SK-N-SH treated with all-trans-retinoic acid at 6 μM for 48 hours (cell line): ENCODE measurements at regions not wholly inside any gene's neighbourhood (a gene's known extent, or its start where the extent isn't known, plus 50 kb on each side); places are given as distances from the start of the nearest gene placed in this dataset.

ENCODE experiments used
- ATAC-seq: fragments of 200-7000 bp; cut with Tn5 transposase; 3 replicates; pipeline ENCODE4 v1.9.1; 2020; ENCODE audit warnings: mild to moderate bottlenecking, moderate library complexity
- ARNTL ChIP-seq: fragments of 450-650 bp; formaldehyde crosslinking; IDR thresholded peaks from 2 replicates; pipeline ENCODE4 v1.5.0; 2020; ENCODE audit warnings: low read depth, mild to moderate bottlenecking, moderate library complexity, borderline replicate concordance
- BACH2 ChIP-seq: fragments of 250-450 bp; sonication (Bioruptor Pico); IDR thresholded peaks from 2 replicates; pipeline ENCODE4 v1.9.0; 2021; ENCODE audit warnings: mild to moderate bottlenecking, borderline replicate concordance
- CSDC2 ChIP-seq: fragments of 250-450 bp; sonication (Bioruptor Pico); IDR thresholded peaks from 2 replicates; pipeline ENCODE4 v1.5.0; 2020; ENCODE audit warnings: mild to moderate bottlenecking, moderate library complexity
- ESRRG ChIP-seq: fragments of 250-450 bp; sonication (Bioruptor Pico); IDR thresholded peaks from 2 replicates; pipeline ENCODE4 v1.6.1; 2021; ENCODE audit warnings: mild to moderate bottlenecking
- GLIS3 ChIP-seq: fragments of 250-450 bp; sonication (Bioruptor Pico); IDR thresholded peaks from 2 replicates; pipeline ENCODE4 v1.5.0; 2020; ENCODE audit warnings: mild to moderate bottlenecking, moderate library complexity
- ISL1 ChIP-seq: fragments of 250-450 bp; sonication (Bioruptor Pico); IDR thresholded peaks from 2 replicates; pipeline ENCODE4 v2.1.2; 2022; ENCODE audit warnings: mild to moderate bottlenecking, moderate library complexity
- OSR1 ChIP-seq: fragments of 250-450 bp; sonication (Bioruptor Pico); IDR thresholded peaks from 2 replicates; pipeline ENCODE4 v1.8.0; 2022; ENCODE audit warnings: moderate library complexity, mild to moderate bottlenecking, inconsistent platforms
- PPARA ChIP-seq: fragments of 250-450 bp; sonication (Bioruptor Pico); IDR thresholded peaks from 2 replicates; pipeline ENCODE4 v1.5.0; 2020; ENCODE audit warnings: mild to moderate bottlenecking, borderline replicate concordance
- SNAI2 ChIP-seq: fragments of 250-450 bp; sonication (Bioruptor Pico); IDR thresholded peaks from 2 replicates; pipeline ENCODE4 v1.5.0; 2020; ENCODE audit warnings: mild to moderate bottlenecking, moderate library complexity
- TCF4 ChIP-seq: fragments of 250-450 bp; sonication (Bioruptor Pico); IDR thresholded peaks from 2 replicates; pipeline ENCODE4 v1.8.0; 2021; ENCODE audit warnings: mild to moderate bottlenecking, moderate library complexity, borderline replicate concordance
- TOX ChIP-seq: fragments of 250-450 bp; sonication (Bioruptor Pico); IDR thresholded peaks from 2 replicates; pipeline ENCODE4 v1.8.0; 2021; ENCODE audit warnings: mild to moderate bottlenecking, moderate library complexity, borderline replicate concordance
- ZC3H10 ChIP-seq: fragments of 250-450 bp; sonication (Bioruptor Pico); IDR thresholded peaks from 2 replicates; pipeline ENCODE4 v1.5.1; 2021; ENCODE audit warnings: mild to moderate bottlenecking, moderate library complexity
- ZFP3 ChIP-seq: fragments of 250-450 bp; sonication (Bioruptor Pico); IDR thresholded peaks from 2 replicates; pipeline ENCODE4 v1.5.0; 2020; ENCODE audit warnings: mild to moderate bottlenecking, moderate library complexity
- ZFP30 ChIP-seq: fragments of 450-650 bp; formaldehyde crosslinking; IDR thresholded peaks from 2 replicates; pipeline ENCODE4 v1.5.0; 2022; ENCODE audit warnings: mild to moderate bottlenecking, moderate library complexity
- ZNF565 ChIP-seq: fragments of 450-650 bp; formaldehyde crosslinking; conservative IDR thresholded peaks from 2 replicates; pipeline ENCODE4 v1.5.0; 2020; ENCODE audit warnings: low read depth, mild to moderate bottlenecking, moderate library complexity
- ZNF8 ChIP-seq: fragments of 450-650 bp; formaldehyde crosslinking; IDR thresholded peaks from 2 replicates; pipeline ENCODE4 v1.5.0; 2020; ENCODE audit warnings: mild to moderate bottlenecking, moderate library complexity
- TF ChIP-seq, protein P1 (sequence below): fragments of 250-450 bp; sonication (Bioruptor Pico); IDR thresholded peaks from 2 replicates; pipeline ENCODE4 v1.8.0; 2020; ENCODE audit warnings: mild to moderate bottlenecking, moderate library complexity, borderline replicate concordance
- TF ChIP-seq, protein P2 (sequence below): fragments of 250-450 bp; sonication (Bioruptor Pico); IDR thresholded peaks from 2 replicates; pipeline ENCODE4 v1.5.0; 2020; ENCODE audit warnings: mild to moderate bottlenecking, moderate library complexity
- TF ChIP-seq, protein P3 (sequence below): fragments of 250-450 bp; sonication (Bioruptor Pico); IDR thresholded peaks from 2 replicates; pipeline ENCODE4 v1.5.1; 2020; ENCODE audit warnings: low read depth, mild to moderate bottlenecking, moderate library complexity
- TF ChIP-seq, protein P4 (sequence below): fragments of 250-450 bp; sonication (Bioruptor Pico); IDR thresholded peaks from 2 replicates; pipeline ENCODE4 v1.5.1; 2021; ENCODE audit warnings: mild to moderate bottlenecking, moderate library complexity
- TF ChIP-seq, protein P5 (sequence below): fragments of 250-450 bp; sonication (Bioruptor Pico); IDR thresholded peaks from 2 replicates; pipeline ENCODE4 v1.8.0; 2021; ENCODE audit warnings: low read depth, mild to moderate bottlenecking, moderate library complexity, borderline replicate concordance

DNA sequence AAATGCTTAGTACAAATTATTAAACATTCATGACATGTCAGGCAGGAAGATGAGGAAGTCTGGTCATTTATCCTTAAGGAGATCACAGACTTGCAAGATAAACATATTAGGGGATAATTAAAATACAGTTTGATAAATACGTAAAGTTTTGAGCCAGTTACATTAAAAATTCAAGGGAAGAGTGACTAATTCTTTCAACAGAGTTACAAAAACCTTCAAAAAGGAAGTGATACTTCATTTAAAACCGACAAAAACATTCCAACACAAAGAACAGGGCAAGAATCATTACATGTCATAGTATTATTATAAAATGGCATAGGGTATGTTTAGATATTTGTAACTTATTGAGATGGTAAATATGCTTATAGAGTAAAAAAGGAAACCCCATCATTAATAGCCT, 636.0 kb downstream of the NR4A2 start:
- ATAC-seq = no peak
- no peak for TF ChIP-seq GLIS3 (CRISPR knock-in tag)
- TF ChIP-seq BACH2 (CRISPR knock-in tag) = no peak
- TF ChIP-seq SNAI2 (CRISPR knock-in tag) = no peak
- no peak for TF ChIP-seq PPARA
- TF ChIP-seq TOX = no peak
- no peak for TF ChIP-seq CSDC2
- TF ChIP-seq, protein P1, sequence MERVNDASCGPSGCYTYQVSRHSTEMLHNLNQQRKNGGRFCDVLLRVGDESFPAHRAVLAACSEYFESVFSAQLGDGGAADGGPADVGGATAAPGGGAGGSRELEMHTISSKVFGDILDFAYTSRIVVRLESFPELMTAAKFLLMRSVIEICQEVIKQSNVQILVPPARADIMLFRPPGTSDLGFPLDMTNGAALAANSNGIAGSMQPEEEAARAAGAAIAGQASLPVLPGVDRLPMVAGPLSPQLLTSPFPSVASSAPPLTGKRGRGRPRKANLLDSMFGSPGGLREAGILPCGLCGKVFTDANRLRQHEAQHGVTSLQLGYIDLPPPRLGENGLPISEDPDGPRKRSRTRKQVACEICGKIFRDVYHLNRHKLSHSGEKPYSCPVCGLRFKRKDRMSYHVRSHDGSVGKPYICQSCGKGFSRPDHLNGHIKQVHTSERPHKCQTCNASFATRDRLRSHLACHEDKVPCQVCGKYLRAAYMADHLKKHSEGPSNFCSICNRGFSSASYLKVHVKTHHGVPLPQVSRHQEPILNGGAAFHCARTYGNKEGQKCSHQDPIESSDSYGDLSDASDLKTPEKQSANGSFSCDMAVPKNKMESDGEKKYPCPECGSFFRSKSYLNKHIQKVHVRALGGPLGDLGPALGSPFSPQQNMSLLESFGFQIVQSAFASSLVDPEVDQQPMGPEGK (CRISPR knock-in tag) = no peak
- TF ChIP-seq, protein P2, sequence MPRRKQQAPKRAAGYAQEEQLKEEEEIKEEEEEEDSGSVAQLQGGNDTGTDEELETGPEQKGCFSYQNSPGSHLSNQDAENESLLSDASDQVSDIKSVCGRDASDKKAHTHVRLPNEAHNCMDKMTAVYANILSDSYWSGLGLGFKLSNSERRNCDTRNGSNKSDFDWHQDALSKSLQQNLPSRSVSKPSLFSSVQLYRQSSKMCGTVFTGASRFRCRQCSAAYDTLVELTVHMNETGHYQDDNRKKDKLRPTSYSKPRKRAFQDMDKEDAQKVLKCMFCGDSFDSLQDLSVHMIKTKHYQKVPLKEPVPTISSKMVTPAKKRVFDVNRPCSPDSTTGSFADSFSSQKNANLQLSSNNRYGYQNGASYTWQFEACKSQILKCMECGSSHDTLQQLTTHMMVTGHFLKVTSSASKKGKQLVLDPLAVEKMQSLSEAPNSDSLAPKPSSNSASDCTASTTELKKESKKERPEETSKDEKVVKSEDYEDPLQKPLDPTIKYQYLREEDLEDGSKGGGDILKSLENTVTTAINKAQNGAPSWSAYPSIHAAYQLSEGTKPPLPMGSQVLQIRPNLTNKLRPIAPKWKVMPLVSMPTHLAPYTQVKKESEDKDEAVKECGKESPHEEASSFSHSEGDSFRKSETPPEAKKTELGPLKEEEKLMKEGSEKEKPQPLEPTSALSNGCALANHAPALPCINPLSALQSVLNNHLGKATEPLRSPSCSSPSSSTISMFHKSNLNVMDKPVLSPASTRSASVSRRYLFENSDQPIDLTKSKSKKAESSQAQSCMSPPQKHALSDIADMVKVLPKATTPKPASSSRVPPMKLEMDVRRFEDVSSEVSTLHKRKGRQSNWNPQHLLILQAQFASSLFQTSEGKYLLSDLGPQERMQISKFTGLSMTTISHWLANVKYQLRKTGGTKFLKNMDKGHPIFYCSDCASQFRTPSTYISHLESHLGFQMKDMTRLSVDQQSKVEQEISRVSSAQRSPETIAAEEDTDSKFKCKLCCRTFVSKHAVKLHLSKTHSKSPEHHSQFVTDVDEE = no peak
- no peak for TF ChIP-seq ZNF8 (CRISPR knock-in tag)
- TF ChIP-seq ARNTL (CRISPR knock-in tag) = no peak
- no peak for TF ChIP-seq OSR1 (CRISPR knock-in tag)
- no peak for TF ChIP-seq TCF4 (CRISPR knock-in tag)
- TF ChIP-seq ZFP3 (CRISPR knock-in tag) = no peak

DNA sequence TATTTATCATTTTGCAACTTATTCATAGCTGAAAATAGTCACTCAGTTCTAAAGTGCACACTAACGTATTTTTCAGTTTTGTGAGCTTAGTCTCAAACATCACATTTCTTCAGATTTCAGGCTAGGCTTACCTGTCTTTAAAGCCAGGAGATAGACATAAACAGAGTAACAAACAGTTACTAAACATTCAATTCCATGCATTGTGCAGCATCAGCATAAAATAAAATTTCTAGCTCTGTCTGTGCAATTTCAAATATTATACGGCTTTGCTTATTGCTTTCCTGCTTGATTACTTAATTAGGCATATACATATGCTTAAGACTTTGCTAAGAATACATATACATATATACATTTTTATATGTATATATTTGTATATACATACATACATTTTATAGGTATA, 637.0 kb downstream of the NR4A2 start:
- no peak for ATAC-seq
- TF ChIP-seq BACH2 (CRISPR knock-in tag) (no peak), ISL1 (CRISPR knock-in tag) (no peak), CSDC2 (no peak), ESRRG (no peak), ZC3H10 (no peak), GLIS3 (CRISPR knock-in tag) (no peak), ZFP30 (CRISPR knock-in tag) (no peak), ZNF565 (CRISPR knock-in tag) (no peak), SNAI2 (CRISPR knock-in tag) (no peak), OSR1 (CRISPR knock-in tag) (no peak), TCF4 (CRISPR knock-in tag) (no peak)
- TF ChIP-seq, protein P3, sequence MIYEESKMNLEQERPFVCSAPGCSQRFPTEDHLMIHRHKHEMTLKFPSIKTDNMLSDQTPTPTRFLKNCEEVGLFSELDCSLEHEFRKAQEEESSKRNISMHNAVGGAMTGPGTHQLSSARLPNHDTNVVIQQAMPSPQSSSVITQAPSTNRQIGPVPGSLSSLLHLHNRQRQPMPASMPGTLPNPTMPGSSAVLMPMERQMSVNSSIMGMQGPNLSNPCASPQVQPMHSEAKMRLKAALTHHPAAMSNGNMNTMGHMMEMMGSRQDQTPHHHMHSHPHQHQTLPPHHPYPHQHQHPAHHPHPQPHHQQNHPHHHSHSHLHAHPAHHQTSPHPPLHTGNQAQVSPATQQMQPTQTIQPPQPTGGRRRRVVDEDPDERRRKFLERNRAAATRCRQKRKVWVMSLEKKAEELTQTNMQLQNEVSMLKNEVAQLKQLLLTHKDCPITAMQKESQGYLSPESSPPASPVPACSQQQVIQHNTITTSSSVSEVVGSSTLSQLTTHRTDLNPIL (CRISPR knock-in tag) = no peak
- TF ChIP-seq, protein P4, sequence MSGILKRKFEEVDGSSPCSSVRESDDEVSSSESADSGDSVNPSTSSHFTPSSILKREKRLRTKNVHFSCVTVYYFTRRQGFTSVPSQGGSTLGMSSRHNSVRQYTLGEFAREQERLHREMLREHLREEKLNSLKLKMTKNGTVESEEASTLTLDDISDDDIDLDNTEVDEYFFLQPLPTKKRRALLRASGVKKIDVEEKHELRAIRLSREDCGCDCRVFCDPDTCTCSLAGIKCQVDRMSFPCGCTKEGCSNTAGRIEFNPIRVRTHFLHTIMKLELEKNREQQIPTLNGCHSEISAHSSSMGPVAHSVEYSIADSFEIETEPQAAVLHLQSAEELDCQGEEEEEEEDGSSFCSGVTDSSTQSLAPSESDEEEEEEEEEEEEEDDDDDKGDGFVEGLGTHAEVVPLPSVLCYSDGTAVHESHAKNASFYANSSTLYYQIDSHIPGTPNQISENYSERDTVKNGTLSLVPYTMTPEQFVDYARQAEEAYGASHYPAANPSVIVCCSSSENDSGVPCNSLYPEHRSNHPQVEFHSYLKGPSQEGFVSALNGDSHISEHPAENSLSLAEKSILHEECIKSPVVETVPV = no peak
- TF ChIP-seq, protein P2 = no peak

DNA sequence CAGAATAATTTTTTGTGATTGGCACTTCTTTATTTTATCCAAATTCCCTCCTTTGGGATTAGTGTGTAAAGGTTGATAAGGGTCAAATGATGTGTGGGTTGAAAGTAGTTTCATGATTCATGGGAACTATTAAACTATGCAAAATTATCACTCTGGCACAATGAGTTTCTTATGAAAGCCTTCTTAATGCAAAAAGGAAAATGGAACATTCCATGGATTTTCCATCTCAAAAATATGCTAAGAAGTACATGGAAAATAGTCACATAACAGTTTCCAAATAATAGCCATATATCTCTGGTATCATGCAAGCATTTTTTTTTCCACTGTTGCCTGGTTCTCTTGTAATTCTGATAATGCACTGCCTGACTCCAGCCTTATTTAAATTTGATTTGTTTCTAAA, 639.7 kb downstream of the NR4A2 start:
- ATAC-seq = no peak
- TF ChIP-seq BACH2 (CRISPR knock-in tag) = no peak
- TF ChIP-seq ZFP3 (CRISPR knock-in tag) = no peak
- TF ChIP-seq PPARA = no peak
- TF ChIP-seq, protein P5, sequence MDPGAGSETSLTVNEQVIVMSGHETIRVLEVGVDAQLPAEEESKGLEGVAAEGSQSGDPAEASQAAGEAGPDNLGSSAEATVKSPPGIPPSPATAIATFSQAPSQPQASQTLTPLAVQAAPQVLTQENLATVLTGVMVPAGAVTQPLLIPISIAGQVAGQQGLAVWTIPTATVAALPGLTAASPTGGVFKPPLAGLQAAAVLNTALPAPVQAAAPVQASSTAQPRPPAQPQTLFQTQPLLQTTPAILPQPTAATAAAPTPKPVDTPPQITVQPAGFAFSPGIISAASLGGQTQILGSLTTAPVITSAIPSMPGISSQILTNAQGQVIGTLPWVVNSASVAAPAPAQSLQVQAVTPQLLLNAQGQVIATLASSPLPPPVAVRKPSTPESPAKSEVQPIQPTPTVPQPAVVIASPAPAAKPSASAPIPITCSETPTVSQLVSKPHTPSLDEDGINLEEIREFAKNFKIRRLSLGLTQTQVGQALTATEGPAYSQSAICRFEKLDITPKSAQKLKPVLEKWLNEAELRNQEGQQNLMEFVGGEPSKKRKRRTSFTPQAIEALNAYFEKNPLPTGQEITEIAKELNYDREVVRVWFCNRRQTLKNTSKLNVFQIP (CRISPR knock-in tag) = no peak
- TF ChIP-seq ZC3H10 = no peak
- TF ChIP-seq CSDC2 = no peak
- TF ChIP-seq OSR1 (CRISPR knock-in tag) = no peak
- no peak for TF ChIP-seq ZNF565 (CRISPR knock-in tag)
- TF ChIP-seq ZFP30 (CRISPR knock-in tag) = no peak
- TF ChIP-seq, protein P2 = no peak
- no peak for TF ChIP-seq ARNTL (CRISPR knock-in tag)
